HG03045 (cell line): ENCODE measurements at regions not wholly inside any gene's neighbourhood (a gene's known extent, or its start where the extent isn't known, plus 50 kb on each side); places are given as distances from the start of the nearest gene placed in this dataset.
"Not testable (repeated sequence)": the region's sequence is repeated elsewhere in the genome, so short reads cannot be mapped to it uniquely, and the experiment has no call there.

ENCODE experiments used
- ATAC-seq: cut with Tn5 transposase; IDR thresholded peaks from one replicate; pipeline ENCODE4 v1.9.1; 2021; ENCODE audit warnings: mild to moderate bottlenecking, moderate library complexity; ENCODE audit not compliant: unreplicated experiment

DNA sequence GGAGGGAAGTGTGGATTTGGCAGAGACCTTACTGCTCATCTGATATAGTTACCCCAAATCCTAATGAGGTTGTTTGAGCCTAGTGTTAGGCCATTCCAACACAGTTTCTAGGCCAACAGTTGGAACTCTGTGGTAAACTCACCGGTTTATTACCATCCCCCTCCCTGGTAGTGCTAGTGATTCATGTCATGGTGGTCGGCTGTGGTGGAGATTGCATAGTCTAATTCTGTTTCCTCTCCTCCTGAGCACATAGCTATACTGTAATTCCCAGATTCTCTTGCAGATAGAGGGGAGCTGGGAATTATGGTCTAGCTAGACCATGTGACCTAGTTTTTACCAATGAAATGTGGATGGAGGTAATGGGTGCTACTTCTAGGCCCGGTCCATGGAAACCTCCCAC lies 123.7 kb upstream of the KIF26B start:
- ATAC-seq, result no peak

- ATAC-seq, result no peak
These were observed 128.5 kb upstream of the KIF26B start for GRCh38 chr1:245026247-245026646.

DNA sequence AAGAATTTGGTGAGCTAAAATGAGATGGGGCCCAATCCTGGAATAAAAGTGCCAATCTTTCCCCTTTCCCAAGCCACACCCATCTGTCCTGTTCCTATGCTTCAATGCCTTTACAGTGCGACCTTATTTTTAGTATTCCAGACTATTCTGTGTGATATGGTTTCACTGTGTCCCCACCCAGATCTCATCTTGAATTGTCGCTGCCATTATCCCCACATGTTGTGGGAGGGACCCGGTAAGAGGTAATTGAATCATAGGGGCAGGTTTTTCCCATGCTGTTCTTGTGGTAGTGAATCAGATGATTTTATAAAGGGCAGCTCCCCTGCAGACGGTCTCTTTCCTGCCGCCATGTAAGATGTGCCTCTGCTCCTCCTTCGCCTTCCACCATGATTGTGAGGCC lies 129.3 kb upstream of the KIF26B start:
- ATAC-seq, result no peak

- no peak for ATAC-seq
These were observed 131.6 kb upstream of the KIF26B start for GRCh38 chr1:245023222-245023621.

- no peak for ATAC-seq
These were observed 134.8 kb upstream of the KIF26B start for GRCh38 chr1:245019910-245020486.

GRCh38 chr1:245016700-245017099 lies 138.1 kb upstream of the KIF26B start:
- ATAC-seq, result no peak

DNA sequence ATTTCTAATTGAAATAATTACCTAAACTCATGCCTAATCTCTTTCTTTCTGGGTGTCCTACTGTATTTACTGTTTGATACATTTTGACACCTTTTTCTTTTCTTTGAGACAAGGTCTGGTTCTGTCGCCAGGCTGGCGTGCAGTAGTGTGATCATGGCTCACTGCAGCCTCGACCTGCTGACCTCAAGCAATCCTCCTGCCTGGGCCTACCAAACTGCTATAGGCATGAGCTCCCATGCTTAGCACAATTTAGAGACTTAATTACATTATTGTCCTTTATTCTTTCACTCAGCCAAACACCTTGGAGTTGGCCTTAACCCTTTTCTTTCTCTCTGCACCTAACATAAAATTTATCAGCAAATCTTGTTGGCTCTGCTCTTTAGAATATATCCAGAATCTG lies 139.8 kb upstream of the KIF26B start:
- no peak for ATAC-seq

DNA sequence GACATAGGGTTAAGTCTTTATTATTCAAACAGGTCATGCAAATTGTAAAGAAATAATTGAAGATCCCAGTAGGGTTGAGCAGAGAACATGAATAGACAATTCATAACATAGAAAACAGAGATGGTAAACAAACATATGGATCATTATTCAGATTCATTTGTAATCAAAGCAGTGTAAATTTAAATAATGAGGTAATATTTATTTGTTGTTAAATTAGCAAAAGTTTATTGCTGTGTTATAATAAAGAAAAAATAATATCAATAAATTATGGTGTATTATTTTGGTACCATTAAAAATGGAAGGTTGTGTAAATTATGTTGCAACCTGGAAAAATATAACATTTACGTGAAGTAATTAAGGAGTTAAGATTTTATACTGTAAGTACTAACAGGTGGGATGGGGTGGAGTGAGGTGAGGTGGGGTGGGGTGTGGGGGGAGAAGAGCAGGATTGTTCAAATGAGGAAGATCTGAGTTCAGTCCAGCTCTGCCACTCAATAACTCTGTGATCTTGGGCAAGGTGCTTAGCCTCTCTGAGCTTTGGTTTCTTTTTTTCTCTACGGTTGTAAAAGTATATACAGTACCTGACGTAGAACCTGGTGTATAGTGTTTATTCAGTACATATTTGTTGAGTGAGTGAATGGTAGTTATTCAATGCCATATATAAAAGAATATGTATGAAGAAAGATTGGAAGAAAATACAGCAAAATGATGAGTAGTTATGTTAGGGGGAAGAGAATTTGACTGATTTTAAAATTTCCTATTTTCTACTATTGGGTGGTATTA lies 140.3 kb upstream of the KIF26B start:
- ATAC-seq, result no peak

DNA sequence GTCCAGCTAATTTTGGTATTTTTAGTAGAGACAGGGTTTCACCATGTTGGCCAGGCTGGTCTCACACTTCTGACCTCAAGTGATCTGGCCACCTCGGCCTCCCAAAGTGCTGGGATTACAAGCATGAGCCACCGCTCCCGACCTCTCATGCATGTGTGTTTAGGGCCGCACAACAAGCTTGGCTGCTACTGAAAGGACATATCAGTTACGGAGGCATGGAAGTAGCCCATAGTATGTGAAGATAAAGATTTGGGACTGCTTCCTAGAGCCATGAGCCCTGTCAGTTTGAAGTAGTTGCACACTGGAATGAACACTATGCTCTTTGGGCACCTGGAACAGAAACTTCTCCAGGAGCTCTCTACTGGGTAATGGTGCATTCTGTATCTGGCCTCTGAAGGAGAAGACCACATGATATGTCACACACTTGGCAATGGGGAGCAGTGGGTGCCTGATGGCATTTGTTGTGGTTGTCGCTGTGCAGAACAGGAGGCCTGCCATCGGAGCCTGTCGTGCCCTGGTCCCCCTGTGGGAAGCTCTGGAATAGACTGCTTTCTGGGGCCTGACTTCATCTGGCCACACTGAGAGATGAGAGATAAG lies 144.7 kb upstream of the KIF26B start:
- ATAC-seq, result no peak

DNA sequence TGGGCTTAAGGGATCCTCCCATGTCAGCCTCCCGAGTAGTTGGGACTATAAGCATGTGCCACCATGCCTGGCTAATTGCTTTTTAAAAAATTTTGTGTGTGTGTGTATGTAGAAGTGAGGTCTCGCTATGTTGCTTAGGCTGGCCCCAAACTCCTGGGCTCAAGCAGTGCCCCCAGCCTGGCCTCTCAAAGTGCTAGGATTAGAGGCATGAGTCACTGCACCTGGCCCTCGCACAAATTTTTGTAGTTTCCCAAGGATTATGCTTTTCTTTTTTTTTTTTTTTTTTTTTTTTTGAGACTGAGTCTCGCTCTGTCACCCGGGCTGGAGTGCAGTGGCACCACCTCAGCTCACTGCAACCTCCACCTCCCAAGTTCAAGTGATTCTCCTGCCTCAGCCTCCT lies 144.4 kb upstream of the HNRNPU start:
- ATAC-seq, result no peak

- ATAC-seq, result no peak
These were observed 143.5 kb upstream of the HNRNPU start for GRCh38 chr1:245007852-245008251.

- ATAC-seq, result no peak
These were observed 138.9 kb upstream of the HNRNPU start for GRCh38 chr1:245003246-245003645.

GRCh38 chr1:245001252-245001651 lies 136.9 kb upstream of the HNRNPU start:
- ATAC-seq, result no peak

- ATAC-seq, result no peak
These were observed 136.5 kb upstream of the HNRNPU start for GRCh38 chr1:245000872-245001188.

DNA sequence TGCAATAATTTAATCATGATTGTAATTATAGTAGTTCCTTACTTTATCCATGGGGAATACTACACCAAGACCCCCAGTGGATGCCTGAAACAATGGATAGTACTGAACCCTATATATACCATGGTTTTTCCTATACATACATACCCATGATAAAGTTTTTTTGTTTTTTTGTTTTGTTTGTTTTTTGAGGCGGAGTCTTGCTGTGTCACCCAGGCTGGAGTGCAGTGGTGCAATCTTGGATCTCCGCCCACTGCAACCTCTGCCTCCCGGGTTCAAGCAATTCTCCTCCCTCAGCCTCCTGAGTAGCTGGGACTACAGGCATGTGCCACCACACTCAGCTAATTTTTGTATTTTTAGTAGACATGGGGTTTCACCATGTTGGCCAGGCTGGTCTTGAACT lies 135.3 kb upstream of the HNRNPU start:
- ATAC-seq, result not testable (repeated sequence)

DNA sequence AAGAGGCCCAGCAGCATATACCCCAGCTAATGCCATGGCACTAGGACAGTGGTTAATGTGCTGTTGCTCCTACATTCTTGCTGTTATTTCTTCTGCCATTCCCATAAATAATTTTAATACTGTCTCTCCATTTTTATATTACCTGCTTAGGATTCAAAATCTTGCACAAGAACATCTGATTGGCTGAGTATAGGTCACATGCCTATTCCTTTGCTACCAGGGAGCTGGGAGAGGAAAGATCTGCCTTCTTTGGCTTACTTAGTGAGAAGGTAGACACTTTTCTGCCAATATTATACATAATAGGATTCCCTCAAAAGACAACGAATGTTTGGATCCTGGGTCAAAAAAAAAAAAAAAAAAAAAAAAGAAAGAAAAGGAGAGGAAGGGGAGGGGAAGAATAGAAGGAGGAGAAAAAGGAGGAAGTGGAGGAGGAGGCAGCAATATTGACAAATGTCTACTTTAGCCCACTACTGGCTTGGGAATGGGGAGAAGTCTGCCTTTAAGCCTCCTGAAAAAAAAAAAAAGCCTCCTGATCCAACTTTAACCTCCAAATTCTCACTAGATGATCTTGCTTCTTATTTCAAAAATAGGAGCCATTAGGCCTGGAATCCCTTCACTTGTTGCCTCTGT lies 134.5 kb upstream of the HNRNPU start:
- no peak for ATAC-seq

- no peak for ATAC-seq
These were observed 131.5 kb upstream of the HNRNPU start for GRCh38 chr1:244995602-244996400.

DNA sequence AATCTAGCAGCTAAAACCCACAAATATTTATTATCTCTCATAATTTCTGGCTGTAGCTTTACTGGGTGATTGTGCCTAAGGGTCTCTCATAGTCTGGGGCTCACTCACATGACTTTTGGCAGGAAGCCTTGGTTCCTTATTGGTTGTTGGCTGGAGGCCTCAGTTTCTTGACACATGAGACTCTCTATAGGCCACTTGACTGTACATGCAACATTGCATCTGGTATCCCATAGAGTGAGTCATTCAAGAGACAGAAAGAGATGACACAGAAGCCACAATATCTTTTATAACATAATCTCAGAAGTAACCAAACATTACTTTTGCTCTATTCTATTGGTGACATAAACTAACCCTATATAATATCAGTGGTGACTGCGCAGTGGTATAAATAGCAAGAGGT lies 128.5 kb upstream of the HNRNPU start:
- no peak for ATAC-seq

DNA sequence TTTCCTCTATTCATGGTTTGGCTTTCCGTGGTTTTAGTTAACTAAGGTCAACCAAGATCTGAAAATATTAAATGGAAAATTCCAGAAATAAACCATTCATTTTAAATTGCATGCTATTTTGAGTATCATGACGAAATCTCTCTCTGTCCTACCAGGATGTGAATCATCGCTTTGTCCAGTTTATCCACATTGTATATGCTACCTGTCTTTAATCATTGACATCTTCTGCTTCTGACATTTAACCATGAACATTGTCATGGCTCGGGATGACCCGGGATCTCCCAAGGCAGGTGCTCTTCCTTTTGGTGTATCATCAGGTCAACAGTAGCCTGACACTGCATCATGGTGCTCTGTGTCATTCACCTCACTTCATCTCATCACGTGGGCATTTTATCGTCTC lies 125.5 kb upstream of the HNRNPU start:
- ATAC-seq, result no peak

DNA sequence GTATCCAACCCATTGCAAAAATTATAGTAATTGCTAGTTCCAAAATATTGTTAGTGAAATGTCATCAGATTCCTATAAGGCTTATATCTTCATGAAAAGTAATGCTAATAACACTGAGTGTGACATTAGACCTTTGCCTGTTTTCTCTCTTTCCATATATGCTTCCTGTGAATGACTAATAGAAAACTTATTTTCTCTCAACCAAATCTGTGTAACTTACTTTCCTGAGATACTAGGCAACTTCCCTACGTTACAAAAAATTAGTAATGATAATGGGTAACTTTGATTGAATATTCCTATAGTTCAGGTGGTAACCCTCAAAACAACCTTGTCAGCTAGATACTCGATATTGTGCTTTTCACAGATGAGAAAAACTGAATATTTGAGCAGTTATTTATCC lies 124.2 kb upstream of the HNRNPU start:
- no peak for ATAC-seq

DNA sequence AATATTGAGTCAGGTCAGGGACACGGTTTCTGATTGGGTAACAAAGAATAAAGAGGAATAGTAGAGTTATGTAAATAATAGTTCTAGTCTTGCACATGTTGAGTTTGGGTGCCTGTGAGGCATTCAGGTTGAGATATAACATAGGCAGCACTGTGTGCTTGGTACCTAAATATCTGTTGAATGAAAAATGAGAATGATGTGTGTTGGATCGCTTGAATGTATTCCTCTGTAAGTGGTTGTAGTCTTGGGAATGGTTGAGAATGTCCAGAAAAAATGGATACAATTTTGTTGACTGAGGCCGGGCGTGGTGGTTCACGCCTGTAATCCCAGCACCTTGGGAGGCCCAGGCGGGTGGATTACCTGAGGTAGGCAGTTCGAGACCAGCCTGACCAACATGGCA lies 116.3 kb upstream of the HNRNPU start:
- ATAC-seq, result no peak
